AG04449 (cell line): ENCODE measurements at regions not wholly inside any gene's neighbourhood (a gene's known extent, or its start where the extent isn't known, plus 50 kb on each side); places are given as distances from the start of the nearest gene placed in this dataset.

Experiments used
- CTCF ChIA-PET: fragments of 350-600 bp; formaldehyde crosslinking; extraction: SDS; loops from one replicate; lab custom pipeline; 2021; ENCODE audit warnings: antibody characterized with exemption; lab: Yijun Ruan, JAX
- POLR2A ChIA-PET: fragments of 400-600, 350-600 bp; formaldehyde crosslinking; extraction: SDS; loops from one replicate; lab custom pipeline; 2020; ENCODE audit warnings: antibody characterized with exemption, inconsistent platforms; lab: Yijun Ruan, JAX
- DNase-seq: peaks from one replicate; pipeline ENCODE4 v3.0.0-alpha.2; 2010; ENCODE audit warnings: low read depth, low spot score
- H3K4me3 ChIP-seq: 2 replicates; pipeline ENCODE4 v1.5.1; 2011; ENCODE audit warnings: low read depth, mild to moderate bottlenecking, control low read depth, low read length
- CTCF ChIP-seq: IDR thresholded peaks from one replicate; pipeline ENCODE4 v1.5.1; 2011; ENCODE audit warnings: mild to moderate bottlenecking, moderate library complexity, low read length, control low read depth, inconsistent platforms; ENCODE audit not compliant: insufficient read depth; ENCODE audit errors: missing control alignments

- no peak overlapping the region for H3K4me3 ChIP-seq
- no peak for DNase-seq
- no peak for TF ChIP-seq CTCF
- ChIA-PET CTCF (no interaction called here), POLR2A (no interaction called here)
Observed at GRCh38 chr6:54722328-54722727, 124.2 kb upstream of the FAM83B start.

- DNase-seq, result no peak
- H3K4me3 ChIP-seq, result no peak overlapping the region
- CTCF ChIA-PET, result interaction anchor here (1.0 kb wide), 1 partner anchor 11 kb away, joined by 3 read pairs; no protein-coding TSS in a partner anchor
- TF ChIP-seq CTCF, result no peak
- POLR2A ChIA-PET, result no interaction called here
Observed at GRCh38 chr6:54729716-54730115, 116.9 kb upstream of the FAM83B start.

- POLR2A ChIA-PET, result no interaction called here
Observed at GRCh38 chr6:54730767-54731630, 115.6 kb upstream of the FAM83B start.

GRCh38 chr6:54737247-54737646 lies 109.3 kb upstream of the FAM83B start:
- no peak overlapping the region for H3K4me3 ChIP-seq
- no peak for DNase-seq
- POLR2A ChIA-PET, result no interaction called here
- CTCF ChIA-PET, result interaction anchor here (3.7 kb wide), 1 partner anchor 19 kb away, joined by 21 read pairs; no protein-coding TSS in a partner anchor
- TF ChIP-seq CTCF, result peak; percentile 6

More at GRCh38 chr6:54730767-54731630, 115.6 kb upstream of the FAM83B start:
- no peak overlapping the region for H3K4me3 ChIP-seq
- DNase-seq, result no peak
- CTCF ChIA-PET, result interaction anchor here (4.0 kb wide), 1 partner anchor 12 kb away, joined by 27 read pairs; no protein-coding TSS in a partner anchor
- no peak for TF ChIP-seq CTCF

GRCh38 chr6:54747955-54748354 lies 98.6 kb upstream of the FAM83B start:
- no peak for DNase-seq
- ChIA-PET POLR2A (no interaction called here), CTCF (interaction anchor here (0.9 to 1.9 kb wide), 2 partner anchors 30 to 57 kb away, joined by 3 to 13 read pairs; no protein-coding TSS in a partner anchor)
- no peak for TF ChIP-seq CTCF
- H3K4me3 ChIP-seq, result no peak overlapping the region

DNA sequence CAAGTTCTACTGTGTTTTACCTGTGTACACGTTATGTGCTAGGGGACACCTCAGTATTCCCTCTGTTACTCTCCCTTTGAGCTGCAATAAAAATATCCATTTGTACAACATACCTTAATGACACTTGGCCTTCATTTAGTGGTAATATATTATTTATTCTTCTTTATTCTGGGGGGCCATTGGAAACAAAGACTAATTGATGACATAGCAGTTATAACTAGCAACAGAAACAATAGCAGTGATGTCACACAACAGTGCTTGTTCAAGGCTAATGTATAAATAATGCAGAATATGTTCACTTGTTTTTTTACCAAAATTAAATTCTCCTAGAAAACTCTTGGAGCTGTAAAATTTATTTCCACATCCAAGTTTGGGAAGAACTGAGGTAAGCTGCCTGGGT lies 92.2 kb upstream of the FAM83B start:
- ChIA-PET POLR2A (no interaction called here), CTCF (interaction anchor here (1.2 kb wide), 1 partner anchor 37 kb away, joined by 5 read pairs; no protein-coding TSS in a partner anchor)
- no peak for DNase-seq
- no peak overlapping the region for H3K4me3 ChIP-seq
- no peak for TF ChIP-seq CTCF
